ELF-1 (cell line): ENCODE measurements at regions not wholly inside any gene's neighbourhood (a gene's known extent, or its start where the extent isn't known, plus 50 kb on each side); places are given as distances from the start of the nearest gene placed in this dataset.
"Not testable (repeated sequence)": the region's sequence is repeated elsewhere in the genome, so short reads cannot be mapped to it uniquely, and the experiment has no call there.

Experiments used
- DNase-seq: peaks from one replicate; pipeline ENCODE4 v3.0.0-alpha.2; 2016; ENCODE audit warnings: low read depth, low spot score

- no peak for DNase-seq
Measured at GRCh38 chr14:86799244-86799647, 1193.7 kb downstream of the GALC start.

- no peak for DNase-seq
Measured at GRCh38 chr14:86798330-86798729, 1194.7 kb downstream of the GALC start.

GRCh38 chr14:86797075-86797351 is 1196.0 kb downstream of the GALC start:
- DNase-seq: no peak

GRCh38 chr14:86796221-86797074 is 1196.5 kb downstream of the GALC start:
- DNase-seq: no peak

- no peak for DNase-seq
Measured at GRCh38 chr14:86794689-86795088, 1198.3 kb downstream of the GALC start.

- peak; percentile 4 for DNase-seq
Measured at GRCh38 chr14:86790408-86791364, 1202.3 kb downstream of the GALC start.

GRCh38 chr14:86788224-86788623 is 1204.8 kb downstream of the GALC start:
- no peak for DNase-seq

- no peak for DNase-seq
Measured at GRCh38 chr14:86787717-86788116, 1205.3 kb downstream of the GALC start.

GRCh38 chr14:86782092-86782580 is 1210.8 kb downstream of the GALC start:
- DNase-seq: no peak

- DNase-seq: no peak
Measured at GRCh38 chr14:86780876-86781510, 1212.0 kb downstream of the GALC start.

GRCh38 chr14:86780461-86780860 is 1212.5 kb downstream of the GALC start:
- DNase-seq: no peak

- no peak for DNase-seq
Measured at GRCh38 chr14:86779416-86779815, 1213.6 kb downstream of the GALC start.

- DNase-seq: no peak
Measured at GRCh38 chr14:86777963-86778602, 1214.9 kb downstream of the GALC start.

- not testable (repeated sequence) for DNase-seq
Measured at GRCh38 chr14:86775896-86776295, 1217.1 kb downstream of the GALC start.

GRCh38 chr14:86774916-86775315 is 1218.1 kb downstream of the GALC start:
- peak; percentile 37 for DNase-seq

- no peak for DNase-seq
Measured at GRCh38 chr14:86772075-86772474, 1220.9 kb downstream of the GALC start.

- no peak for DNase-seq
Measured at GRCh38 chr14:86770186-86770585, 1222.8 kb downstream of the GALC start.

GRCh38 chr14:86766469-86766868 is 1226.5 kb downstream of the GALC start:
- DNase-seq: no peak

GRCh38 chr14:86761611-86762010 is 1231.4 kb downstream of the GALC start:
- no peak for DNase-seq

- no peak for DNase-seq
Measured at GRCh38 chr14:86756521-86757190, 1226.7 kb downstream of the FLRT2 start.

- not testable (repeated sequence) for DNase-seq
Measured at GRCh38 chr14:86750488-86750887, 1220.5 kb downstream of the FLRT2 start.
